ENCODE measurements at regions not wholly inside any gene's neighbourhood (a gene's known extent, or its start where the extent isn't known, plus 50 kb on each side); places are given as distances from the start of the nearest gene placed in this dataset.

DNA sequence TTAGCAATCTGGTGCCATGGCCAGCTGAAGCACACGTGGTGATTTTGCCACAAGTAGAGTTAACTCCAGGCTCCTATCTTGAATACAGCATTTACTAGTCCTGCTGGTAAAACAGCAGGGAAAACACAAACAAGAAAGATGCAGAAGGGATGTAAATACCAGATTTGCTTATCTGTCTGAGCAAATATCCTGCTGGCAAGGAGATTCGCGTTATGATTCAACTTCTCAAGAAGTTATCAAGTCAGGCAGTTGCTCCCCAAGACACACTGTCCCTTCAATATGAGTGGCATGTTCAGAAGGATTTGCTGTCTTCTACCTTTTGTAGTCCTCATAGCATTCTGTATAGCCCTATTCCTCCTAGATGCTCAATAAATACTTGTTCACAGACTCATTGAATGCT is 171.2 kb upstream of the EGLN3 start:
- DNase-seq, result no peak

DNA sequence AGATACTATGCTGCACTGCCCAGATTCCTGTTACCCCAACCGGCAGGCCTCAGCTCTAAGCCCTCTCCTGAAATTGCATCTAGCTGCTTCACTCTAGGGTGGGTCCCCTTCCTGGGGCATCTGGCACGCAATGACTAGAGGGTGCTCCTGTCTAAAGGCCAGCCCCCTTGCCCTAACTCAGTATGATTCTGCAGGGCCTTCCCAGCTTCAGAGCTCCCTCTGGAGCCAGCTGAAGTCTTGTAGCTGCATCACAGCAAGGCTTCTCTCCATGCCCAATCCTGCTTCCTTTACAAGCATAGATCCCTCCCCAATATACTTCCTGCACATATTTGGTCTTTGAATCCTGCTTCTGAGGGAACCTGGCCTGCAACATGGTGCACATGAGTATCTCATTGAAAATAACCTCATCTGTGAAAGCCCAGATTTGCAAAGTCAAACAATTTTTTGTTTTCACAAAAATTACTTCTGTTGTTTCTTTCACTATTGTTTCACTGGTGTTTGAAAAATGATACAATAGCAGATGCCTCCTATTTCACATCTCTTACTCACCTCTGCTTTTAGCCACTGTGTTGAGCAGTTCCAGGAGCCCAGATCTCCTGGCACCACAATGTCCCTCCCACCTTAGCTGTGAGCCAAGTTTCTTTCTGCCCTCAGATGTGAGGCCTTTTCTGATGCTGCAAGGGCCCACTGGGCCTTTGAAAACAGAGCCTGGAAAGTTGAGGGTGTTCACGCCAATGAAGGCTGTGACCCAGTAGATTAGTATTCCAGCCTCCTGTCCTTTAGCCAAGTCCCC is 169.5 kb upstream of the EGLN3 start:
- DNase-seq, result no peak

DNA sequence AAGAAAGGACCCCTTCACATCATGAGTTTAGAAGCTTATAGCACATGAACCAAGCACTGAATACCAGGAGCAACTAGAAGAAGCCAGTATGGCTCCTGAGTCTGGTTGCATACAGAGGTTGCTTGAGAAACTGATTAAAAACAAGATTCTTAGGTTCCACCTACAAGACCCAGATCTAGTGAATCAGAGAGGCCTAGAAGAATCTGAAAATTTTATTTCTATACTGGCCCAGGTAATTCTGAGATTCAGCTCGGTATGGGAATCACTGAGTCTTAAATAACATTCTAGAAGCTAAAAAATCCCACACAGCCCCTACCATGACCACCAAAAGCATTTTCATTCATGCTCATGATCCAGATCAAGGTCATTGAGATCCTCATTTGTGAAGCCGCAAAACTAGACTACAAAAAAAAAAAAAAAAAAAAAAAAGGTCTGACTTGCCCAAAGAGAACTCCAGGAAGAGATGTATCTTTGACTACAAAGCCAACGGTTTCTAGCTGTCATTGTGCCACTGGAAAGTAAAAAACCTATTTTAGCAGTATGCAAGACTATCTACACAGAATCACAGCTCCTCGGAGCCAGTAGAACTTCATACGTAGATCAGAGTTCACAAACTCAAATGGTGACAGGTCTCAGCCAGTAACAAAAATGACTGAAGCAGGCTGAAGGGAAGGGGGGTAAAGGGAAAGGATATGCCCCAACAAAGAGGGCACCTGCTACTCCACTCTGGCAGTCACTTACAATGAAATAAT is 168.4 kb upstream of the EGLN3 start:
- DNase-seq, result no peak

DNA sequence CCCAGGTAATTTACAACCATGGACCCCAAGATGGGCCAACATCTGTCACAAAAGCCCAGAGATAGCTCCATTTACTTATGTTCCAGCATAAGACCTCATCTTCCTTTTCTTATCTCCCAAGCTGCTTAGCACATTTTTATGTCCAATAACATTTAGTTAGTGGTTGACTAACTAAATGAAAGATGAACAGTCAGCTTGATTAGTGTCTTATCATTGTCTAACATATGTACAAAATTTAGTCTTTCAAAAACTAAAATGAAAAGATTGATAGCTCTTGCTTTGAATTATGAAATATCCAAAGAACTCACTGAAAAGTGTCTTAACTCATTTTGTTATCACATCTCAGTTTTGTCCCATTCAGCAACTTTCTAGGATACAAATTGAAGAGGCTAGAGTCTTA is 163.1 kb upstream of the EGLN3 start:
- no peak for DNase-seq

DNA sequence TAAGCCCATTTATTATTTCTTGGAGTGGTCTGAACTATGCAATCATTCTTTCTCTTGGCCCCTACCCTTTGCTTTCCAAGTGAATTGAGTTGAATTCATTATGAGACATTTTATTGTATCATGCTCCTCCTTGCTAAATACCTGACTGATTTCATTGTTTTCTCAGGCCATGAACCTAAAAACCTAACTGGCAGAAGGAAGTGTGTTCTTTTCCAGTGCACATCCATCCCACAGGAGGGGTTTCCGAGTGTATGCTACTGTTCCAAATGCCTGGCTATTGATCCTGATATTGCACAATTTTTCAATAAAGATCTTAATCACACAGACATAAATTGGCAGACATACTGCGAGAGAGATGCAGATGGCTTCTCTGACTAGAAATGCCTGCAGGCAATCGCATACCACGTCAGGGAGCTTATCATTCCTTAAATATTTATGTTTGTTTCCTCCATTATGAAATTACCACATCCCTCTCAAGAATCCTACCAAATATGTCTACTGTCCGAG is 162.2 kb upstream of the EGLN3 start:
- no peak for DNase-seq

DNA sequence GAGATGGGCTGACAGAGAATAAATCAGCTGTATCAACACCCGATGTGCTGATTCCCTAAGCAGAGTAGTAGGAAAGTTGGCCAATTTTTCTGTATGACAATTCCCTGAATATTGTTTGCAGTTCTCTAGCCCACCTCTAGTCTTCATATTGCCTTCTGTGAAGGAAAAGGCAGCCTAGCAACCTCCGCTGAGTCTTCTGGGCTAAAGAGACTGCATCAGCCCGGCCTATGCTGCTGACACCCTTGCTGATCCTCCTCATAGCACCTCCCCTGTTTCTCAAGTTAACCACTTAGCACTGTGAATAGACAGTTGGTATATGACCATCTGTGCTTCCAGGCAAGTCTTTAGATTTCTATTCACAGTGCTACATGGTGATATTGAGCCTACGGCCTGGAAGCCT is 161.1 kb upstream of the EGLN3 start:
- no peak for DNase-seq

DNA sequence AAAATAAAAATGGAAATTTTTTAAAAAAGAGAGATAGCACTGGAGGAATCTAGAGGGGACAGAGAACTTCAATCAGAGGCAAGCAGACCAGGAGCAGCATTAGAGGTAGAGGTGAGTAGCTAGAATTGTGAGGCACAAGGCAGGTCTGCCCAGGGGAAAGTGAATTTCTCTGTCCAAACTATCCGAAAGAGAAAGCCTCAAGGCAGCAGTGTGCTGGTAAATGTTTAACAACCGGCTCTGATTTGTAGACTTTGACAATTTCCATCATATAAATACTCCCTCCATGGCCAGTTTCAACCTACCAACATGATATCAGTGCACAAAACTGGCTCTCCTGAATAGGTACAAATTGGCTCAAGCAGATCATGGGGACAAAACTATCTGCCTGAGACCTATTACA is 160.6 kb upstream of the EGLN3 start:
- no peak for DNase-seq

DNA sequence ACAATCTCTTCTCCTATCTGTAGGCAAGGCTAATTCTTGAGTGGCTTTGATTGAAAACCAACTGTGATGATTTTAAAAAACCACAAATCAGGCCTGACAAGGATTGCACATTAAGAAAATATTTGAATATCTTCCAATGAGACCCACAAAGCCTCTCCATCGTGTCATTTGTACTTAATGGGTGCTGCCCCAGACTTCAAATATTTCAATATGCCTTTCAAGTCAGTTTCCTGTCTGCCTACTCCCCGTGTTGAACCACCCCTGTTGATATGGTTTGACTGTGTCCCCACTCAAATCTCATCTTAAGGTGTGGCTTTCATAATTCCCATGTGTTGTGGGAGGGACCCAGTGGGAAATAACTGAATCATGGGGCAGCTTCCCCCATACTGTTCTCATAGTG is 159.7 kb upstream of the EGLN3 start:
- no peak for DNase-seq

DNA sequence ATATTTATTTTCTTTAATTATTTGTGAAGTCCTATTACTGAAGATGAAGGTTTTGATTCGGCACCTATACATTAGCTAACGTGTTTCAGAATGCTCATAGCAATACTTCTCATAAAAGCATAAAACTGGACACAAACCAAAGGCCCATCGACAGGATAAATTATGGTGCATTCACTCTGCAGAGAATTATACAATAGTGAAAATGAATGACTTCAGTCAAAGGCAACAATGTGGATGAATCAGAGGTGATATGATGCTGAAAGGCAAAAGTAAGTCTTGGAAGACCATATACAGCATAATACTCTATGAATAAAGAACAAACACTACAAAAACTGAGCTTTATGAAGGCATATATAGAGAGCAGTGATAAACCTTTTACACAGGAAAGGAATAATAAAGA is 156.6 kb upstream of the EGLN3 start:
- DNase-seq, result no peak

DNA sequence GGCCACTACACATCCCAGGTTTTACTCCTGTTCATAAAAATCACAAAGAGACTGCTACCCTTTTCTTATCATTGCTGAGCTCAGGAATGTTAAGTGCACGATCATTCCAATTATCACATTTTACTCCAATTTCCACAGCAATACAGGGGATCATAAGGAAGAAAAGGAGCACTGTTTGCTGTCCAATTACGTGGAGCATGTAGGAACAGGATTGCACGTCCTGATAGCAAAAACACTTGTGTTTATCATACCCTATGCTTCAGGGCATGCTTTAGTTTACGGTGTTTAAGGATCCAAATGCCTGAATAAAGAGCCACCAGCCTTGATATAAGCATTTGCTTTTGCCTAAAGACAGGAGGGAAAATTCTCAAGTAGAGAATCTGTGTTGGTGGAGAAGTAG is 155.4 kb upstream of the EGLN3 start:
- no peak for DNase-seq

DNA sequence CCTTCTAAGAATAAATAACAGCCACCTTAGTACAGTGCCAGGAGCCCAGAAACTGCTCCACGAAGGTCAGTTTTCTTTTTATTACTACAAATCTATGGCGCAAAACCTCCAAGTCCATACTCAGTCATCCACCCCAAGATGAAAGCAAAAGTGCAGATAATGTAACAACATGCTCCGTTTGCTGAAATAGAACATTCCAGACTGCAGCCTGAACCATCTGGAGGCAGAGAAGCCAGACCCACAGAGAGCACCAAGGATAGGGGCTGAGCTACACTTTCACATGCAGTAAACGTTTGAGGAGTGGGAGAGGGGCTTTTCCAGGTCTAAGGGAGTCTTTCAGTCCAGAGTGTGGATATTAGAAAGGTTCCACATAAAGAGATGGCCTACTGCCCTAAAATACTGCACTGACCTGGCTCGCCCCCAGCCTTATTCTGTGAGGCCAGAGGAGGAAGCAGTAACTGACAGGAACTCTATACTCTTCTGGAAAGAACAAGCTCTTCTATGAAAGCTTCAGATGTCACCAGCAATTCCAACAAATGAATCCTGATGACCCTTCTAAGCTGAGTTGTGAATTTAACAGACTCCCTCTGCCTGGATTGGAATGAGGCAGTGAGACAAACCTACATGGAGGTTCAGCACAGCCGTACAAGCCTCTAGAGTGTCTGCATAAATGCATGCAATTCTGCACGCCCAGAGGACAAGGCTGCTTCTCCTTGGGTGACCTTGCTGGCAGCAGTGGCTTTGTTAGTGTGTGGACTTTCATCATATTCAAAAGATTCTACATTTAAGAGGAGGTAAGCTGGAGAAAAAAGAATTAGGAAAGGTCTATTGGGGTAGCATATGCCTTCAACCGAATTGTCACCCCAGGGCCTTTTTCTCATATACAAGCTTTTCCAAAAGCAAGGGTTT is 153.9 kb upstream of the EGLN3 start:
- DNase-seq, result no peak

DNA sequence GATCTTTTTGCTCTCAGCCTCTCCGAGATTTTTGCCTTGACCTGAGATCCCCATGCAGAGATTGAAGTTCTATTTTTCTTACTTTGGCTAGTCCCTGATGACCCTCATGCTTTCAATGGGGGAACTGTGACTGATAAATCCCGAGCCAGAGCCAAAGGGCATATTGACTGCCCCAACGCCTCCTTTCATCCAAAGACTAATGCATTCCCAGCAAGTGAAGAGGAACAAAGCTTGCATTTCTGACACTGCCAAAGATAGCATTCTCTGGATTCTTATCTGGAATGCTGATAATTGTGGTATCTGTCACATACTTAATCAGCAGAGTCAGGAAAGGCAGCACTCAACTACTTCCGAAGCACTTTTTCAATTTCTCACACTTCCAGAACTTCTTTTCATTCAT is 152.3 kb upstream of the EGLN3 start:
- DNase-seq, result no peak

DNA sequence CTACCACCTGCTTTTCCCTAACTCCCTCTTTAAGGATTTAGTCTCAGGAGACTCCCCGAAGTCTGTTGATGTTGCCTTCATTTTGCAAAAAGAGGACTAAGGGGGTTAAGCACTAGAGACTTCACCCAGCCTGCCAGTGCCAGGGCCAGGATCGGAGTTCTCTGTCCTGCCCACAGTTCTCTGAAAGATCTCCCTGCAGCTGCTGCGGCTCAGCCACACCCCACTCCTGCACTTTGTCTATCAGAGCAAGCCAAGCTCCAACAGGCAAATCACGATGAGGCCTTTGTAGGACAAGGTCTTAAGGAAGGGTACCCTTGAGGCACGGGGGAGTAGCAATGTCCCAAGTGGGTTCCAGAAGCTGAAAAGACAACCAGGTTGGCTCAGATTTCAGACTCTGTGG is 148.8 kb upstream of the EGLN3 start:
- DNase-seq, result no peak

DNA sequence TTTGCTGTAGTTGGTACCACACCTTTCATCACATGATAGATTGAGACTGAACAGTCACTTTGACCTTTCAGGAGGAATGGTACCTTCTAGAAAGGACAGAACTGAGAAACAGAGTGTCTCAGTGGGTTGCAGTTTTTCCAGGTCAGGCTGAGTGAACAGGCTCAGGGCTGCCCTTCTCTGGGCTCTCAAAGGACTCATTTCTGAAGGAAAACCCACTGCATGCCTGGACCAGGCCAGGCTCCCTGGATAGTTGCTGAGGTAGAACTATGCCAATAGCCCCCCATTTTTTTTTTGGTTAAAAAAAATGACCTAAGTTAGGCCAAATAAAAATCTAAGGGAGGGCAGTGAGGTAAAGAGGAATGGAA is 148.1 kb upstream of the EGLN3 start:
- no peak for DNase-seq

DNA sequence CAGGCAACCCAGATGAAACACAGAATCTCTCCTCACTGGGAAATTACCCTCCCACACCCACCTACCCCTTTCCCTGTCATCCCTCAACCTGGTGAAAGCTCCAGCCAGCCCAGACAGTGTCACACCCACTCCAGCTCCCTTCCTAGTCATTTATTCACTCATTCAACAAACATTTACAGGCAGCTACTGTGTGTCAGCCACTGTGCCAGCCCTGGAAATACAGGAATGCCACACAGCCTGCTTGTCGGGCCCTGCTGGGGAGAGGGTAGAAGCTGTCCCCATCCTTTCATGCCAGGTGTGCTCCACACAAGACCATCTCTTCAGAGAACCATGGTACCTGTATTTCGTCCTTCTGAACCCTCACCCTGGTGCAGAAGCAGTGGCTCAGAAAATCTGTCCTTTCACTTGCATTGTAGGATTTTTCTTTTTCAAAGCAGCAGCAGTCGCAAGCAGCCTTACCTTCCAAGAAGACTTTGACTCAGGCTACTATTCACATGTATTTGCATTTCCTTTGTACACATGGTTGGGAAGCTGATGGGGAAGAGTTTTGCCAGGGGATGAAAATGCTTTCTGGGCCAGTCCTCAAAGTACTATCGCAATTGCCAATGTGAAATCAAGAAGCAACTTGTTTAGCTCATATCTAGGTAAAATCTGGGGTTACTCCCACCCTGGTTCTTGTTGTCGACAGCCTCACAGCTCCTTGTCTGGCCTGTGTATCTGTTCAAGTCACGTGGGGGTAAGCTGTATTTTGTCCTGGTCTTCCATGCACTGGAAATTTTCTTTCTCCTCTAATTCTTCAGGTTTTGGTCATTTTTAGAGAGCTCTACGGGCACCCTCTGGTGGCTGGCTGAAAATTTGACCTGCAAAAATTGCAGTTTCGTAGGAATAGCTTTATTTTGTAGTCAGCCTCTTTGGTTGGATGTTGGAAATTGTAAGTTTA is 147.4 kb upstream of the EGLN3 start:
- no peak for DNase-seq

DNA sequence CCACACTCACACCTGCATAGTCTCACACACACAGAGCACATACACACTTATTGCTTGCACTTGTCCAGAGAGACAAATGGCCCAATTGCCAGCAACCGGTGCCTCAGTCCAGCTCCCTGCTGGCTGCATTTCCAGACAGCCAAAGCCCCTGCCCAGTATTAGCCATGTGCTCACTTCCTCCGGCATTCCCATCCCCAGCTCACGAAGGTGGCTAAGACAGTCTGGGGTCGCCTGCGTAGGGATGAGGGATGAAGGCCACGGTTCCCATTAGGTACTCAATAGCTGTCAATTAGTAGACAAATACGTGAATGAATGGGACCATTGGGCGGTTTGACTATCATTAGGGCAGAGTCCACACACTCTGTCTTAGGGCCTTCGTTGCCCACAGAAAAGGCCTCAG is 146.8 kb upstream of the EGLN3 start:
- DNase-seq, result no peak

DNA sequence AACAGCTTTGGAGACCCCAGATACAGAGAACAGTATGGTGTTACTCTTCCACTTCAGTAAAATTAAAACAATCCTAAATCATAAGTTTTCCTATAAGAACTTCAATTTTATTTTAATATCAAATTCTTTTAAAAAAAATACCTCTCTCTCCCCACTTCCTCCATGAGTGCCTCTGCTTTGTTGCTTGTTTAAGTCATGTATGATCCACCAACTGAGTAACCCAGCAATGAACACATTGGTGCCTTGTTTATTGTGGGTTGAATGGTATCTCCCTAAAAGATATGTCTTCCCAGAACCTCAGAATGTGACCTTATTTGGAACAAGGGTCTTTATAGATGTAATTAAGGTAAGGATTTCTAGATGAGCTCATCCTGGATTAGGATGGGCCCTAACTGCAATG is 143.5 kb upstream of the EGLN3 start:
- no peak for DNase-seq

DNA sequence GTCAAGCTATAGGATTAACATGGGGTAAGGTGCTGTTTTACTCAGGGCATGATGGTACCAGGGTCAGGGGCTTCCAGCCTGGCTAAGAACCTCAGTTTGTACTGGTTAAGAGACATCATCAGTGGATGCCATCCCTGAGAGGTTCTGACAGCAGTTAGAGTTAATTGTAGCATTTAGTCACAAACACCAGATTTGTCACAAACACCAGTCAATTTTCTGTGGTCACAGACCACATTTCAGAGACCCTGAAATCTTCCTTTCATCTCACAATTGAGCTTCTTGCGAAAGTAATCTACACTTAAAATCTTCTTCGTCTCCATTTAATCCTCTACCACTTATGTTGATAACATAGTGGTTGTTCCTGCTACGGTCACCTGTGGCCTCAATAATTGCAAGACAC is 143.0 kb upstream of the EGLN3 start:
- DNase-seq, result no peak

DNA sequence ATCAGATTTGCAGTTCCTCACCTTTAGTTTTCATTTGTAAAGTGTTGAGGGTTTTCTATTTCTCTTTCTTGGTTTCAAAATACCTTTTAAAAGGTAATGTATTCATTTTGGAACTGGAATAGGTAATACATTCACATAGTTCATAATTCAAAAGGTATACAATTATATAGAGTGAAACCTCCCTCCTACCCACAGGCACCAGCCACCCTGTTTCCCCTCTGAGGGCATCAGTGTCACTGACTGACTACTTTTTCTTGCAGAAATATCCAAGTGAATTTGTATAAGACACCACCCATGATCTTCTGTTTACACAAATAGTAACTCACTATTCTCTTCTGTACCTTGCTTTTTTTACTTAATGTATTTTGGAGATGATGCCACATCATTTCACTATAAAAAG is 139.6 kb upstream of the EGLN3 start:
- no peak for DNase-seq

DNA sequence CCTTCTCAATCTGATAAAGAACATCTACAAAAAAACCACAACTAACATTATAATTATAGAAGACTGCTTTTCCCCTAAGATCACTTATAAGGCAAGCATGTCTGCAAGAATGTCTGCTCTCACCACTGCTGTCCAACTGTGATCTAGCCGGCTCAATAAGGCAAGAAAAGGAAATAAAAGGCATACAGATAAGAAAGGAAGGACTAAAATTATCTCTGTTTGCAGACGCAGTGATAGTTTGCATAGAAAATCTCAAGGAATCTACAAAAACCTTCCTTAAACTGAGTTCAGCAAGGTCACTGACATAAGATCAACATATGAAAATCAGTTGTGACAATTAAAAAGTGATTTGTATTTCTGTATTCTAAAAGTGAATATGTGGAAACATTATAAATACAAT is 138.0 kb upstream of the EGLN3 start:
- DNase-seq, result no peak

DNA sequence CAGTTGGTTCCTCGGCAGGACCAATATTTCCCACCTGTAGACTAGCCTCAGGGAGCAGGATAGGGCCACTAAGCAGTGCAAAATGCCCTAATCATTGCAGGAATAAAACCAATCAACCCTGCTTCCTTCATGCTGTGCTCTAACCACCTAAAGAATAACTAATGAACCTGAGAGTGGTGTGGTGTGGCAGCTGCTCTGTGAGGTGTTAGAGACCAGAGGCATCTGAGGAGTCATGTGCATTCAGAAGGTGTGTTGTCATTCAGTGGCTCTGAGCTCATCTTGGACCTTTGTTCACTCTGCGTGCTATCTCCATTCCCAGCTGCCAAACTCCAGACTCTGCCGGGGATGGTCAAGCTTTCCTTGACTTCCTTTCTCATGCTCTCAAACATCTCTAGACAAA is 136.7 kb upstream of the EGLN3 start:
- DNase-seq, result no peak

DNA sequence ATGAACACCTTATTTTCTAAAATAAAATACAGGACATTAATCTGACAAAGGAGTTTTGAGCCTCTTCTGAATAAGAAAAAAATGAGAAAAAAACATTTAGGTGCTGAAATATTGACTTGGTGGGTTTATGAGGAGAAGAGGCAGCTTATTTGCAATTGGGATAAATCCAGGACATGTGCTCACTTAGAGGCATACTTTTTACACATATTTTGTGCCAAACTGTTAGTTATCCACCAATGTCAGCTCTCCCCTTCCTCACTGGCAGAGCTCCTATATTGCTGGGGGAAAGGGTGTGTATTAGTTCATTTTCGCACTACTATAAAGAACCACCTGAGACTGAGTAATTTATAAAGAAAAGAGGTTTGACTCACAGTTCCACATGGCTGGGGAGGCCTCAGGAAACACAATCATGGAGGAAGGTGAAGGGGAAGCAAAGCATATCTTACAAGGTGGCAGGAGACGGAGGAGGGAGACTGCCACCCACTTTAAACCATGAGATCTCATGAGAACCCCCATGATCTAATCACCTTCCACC is 135.4 kb upstream of the EGLN3 start:
- no peak for DNase-seq

All from activated CD4-positive, alpha-beta T cell treated with anti-CD3 and anti-CD28 coated beads, Interleukin-2, amount 50 U/mL, for 4 hours (primary cell).